NCI-H1694 treated with DMSO at 0.1 percent for 48 hours (cell line): ENCODE measurements at regions not wholly inside any gene's neighbourhood (a gene's known extent, or its start where the extent isn't known, plus 50 kb on each side); places are given as distances from the start of the nearest gene placed in this dataset.

ENCODE experiments used
- DNase-seq: peaks from one replicate; lab custom pipeline; 2025; lab: John Stamatoyannopoulos, UW

GRCh38 chr7:121525155-121525819, 129.2 kb upstream of the FAM3C start:
- no peak for DNase-seq

DNA sequence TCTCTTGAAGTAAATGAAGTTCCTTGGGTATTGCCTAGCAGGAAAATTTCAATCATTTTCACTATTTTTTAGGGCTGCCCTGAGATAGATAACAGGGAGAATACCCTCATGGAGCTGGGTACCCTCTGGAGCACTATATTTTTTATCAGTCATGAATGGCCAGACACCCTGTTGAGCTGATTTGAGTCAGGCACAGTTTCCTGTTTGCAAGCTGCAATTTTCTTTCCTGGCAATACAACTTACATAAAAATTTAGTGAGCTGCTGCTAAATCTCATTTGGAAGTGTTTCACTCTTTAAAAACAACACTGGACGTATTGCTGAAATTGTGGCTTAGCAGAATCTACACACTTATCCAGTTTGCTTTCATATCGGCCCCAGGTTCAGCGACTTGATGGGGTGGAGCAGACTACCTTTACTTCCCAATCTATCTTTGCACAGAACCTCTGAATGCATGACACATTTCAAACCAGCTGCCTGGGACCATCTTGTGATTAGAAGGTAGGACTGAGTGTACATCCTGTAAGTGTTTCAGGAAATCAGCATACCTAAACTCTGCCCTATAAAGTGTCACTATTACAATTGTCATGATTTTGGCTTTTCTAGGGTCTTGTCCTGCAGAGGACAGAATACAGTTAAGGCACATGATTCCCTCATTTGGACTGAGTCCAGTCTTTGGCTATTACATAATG, 125.7 kb upstream of the FAM3C start:
- DNase-seq: no peak

- DNase-seq: no peak
Observed at GRCh38 chr7:121520911-121521310, 124.8 kb upstream of the FAM3C start.

- no peak for DNase-seq
Observed at GRCh38 chr7:121519548-121520521, 123.7 kb upstream of the FAM3C start.

DNA sequence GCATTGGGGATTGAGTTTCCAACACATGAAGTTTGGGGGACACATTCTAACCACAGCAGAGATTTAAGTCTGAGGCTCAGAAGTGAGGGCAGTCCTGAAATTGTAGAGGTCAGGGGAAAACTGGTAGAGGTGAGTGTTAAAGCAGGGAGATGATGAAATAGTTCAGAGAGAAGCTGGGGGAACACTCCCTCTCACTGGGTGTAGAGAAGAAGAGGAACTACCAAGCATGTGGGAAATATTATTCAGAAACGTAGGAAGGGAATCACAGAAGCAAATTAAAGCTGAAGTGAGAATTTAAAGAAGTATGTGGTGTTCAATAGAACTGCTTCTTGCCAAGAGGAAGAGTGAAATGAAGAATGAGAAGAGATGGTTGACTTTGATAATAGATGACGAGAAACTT, 121.5 kb upstream of the FAM3C start:
- no peak for DNase-seq

GRCh38 chr7:121516821-121517220, 120.7 kb upstream of the FAM3C start:
- no peak for DNase-seq

- DNase-seq: no peak
Observed at GRCh38 chr7:121515630-121516401, 119.7 kb upstream of the FAM3C start.

GRCh38 chr7:121515229-121515628, 119.1 kb upstream of the FAM3C start:
- no peak for DNase-seq

- no peak for DNase-seq
Observed at GRCh38 chr7:121513105-121513504, 117.0 kb upstream of the FAM3C start.

GRCh38 chr7:121510858-121511482, 114.9 kb upstream of the FAM3C start:
- DNase-seq: no peak

- DNase-seq: no peak
Observed at GRCh38 chr7:121510302-121510701, 114.2 kb upstream of the FAM3C start.

- DNase-seq: no peak
Observed at GRCh38 chr7:121505540-121506182, 109.6 kb upstream of the FAM3C start.

GRCh38 chr7:121505021-121505420, 108.9 kb upstream of the FAM3C start:
- no peak for DNase-seq

DNA sequence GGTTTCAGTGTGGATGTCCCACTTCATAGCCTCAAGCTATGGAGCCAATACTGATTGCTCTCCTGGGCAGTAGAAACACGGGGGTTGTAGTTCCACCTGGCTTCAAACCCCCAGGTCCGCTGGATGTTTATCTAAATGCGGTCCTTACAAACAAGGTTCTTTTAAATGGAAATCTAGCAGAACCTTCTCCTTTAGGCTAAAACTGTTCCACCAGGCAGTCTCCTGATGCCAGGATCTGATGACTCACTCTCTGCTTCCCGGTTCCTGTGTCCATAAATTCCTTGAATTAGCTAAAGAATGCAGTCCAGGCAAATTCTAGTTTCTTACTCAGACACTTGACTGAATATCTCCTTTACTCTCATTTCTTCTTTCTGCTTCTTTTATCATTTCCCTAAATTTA, 108.4 kb upstream of the FAM3C start:
- DNase-seq: no peak

DNA sequence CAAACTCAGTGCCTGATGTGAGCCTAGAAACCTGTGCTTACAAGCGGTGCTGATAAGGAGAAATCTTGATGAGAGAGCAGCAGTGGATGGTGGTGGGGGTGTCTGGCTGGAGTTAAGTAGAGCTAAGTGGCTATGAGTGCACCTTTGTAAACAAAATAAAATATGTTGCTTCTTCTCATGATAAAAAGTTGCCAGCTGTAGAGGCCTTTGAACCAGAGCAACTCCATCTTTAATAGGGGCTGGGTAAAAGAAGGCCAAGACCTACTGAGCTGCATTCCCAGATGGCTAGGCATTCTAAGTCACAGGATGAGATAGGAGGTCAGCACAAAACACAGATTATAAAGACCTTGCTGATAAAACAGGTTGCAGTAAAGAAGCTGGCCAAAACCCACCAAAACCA, 107.6 kb upstream of the FAM3C start:
- DNase-seq: no peak

- DNase-seq: no peak
Observed at GRCh38 chr7:121503039-121503438, 106.9 kb upstream of the FAM3C start.

- no peak for DNase-seq
Observed at GRCh38 chr7:121501566-121501965, 105.5 kb upstream of the FAM3C start.

DNA sequence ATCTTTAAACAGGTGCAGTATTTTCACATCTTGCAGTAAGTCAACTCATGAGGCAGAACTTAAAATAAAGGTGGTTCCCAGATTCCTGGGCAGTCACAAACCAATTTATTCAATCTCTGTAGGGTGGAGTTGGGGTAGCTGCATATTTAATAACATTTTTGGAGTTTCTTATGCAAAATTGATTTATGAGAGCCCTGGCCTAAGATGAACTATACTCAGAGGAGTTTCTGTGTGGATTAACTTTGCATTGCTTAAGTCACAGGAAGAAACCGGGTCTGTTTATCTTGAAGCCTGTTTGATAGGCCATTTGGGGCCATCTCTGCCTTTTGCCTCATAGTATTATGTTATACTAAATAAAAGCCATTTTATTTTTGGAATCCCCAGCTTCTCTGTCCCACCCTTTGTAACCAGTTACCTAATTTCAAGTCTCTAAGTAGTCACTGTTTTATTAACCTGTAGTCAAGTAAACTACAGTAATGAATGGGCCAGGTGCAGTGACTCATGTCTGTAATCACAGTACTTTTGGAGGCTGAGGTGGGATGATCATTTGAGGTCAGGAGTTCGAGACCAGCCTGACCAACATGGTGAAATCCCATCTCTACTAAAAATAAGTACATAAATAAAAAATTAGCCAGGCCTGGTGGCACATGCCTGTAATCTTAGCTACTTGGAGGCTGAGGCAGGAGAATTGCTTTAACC, 104.4 kb upstream of the FAM3C start:
- no peak for DNase-seq

GRCh38 chr7:121499624-121500023, 103.5 kb upstream of the FAM3C start:
- no peak for DNase-seq

GRCh38 chr7:121498816-121499215, 102.7 kb upstream of the FAM3C start:
- no peak for DNase-seq
